Renal cortical epithelial cell (primary cell): ENCODE measurements at regions not wholly inside any gene's neighbourhood (a gene's known extent, or its start where the extent isn't known, plus 50 kb on each side); places are given as distances from the start of the nearest gene placed in this dataset.

Experiments used
- DNase-seq: peaks from one replicate; pipeline ENCODE4 v3.0.0-alpha.2; 2011; ENCODE audit warnings: low read depth

DNA sequence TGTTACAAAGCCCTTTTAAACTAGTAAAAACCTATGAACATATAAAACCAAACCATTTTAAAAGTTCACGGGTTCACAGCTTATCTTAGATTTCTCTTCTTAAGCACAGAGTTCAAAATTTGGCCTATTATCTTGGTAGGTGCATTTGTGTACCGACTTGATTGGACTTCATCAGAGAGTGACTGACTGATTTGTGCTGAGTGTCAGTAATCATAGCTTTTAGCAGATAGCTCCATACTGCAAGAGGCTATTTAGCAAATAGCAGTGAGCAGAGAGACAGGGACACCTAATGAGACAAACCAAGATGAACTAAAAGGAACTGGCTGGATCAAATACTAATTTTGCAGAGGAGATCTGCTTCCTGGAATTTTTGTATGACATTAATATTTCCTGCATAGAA lies 274.5 kb downstream of the PRR16 start:
- no peak for DNase-seq

DNA sequence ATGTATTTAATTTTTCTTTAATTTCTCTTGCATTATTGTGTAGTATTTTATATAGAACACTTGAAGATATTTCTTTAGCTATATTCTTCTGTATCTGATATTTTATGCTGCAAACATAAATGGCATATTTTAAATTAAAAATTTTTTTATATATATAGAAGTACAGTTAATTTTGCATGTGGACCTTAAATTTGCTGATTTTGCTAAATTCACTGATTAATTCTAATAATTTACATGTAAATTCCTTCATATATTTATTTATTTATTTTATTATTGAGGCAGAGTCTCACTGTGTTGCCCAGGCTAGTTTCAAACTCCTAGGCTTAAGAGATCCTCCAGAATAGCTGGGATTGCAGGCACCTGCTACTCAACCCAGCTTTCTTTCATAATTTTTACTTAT lies 276.9 kb downstream of the PRR16 start:
- no peak for DNase-seq

DNA sequence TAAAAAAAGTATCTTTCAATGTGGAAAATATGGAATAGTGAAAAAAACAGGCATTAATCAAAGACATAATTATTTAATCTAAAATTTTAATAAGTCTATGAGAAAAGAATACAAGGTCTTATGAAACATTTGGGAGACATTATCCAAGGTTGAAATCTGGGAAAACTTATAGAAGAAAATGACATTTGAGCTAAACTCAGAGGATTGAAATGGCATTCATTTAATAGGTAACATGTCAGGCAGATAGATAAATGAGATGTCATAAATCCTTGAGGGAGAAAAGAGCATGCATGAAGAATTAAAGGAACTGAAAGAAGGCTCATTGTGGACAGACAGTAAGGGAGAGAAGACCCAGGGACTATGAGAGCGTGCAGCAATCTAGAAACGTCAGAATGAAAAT lies 284.4 kb downstream of the PRR16 start:
- no peak for DNase-seq

DNA sequence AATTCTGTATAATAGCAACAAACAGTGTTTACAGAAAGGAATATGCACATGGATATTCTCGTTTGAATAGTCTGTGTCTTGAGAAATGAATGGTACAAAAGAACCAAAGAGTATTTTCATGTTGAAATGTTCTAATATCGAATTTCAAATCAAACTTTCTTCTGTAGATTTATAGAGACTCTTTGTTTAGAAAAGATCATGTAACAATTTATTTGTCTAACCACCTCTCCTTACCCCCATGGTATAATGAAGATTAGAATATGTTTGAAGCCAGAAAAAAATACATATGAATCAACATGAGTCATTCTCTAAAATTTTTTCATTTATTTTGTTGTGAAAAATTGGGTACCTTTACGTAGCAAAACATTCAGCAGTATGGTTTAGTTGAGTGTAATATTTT lies 285.6 kb downstream of the PRR16 start:
- DNase-seq = no peak

DNA sequence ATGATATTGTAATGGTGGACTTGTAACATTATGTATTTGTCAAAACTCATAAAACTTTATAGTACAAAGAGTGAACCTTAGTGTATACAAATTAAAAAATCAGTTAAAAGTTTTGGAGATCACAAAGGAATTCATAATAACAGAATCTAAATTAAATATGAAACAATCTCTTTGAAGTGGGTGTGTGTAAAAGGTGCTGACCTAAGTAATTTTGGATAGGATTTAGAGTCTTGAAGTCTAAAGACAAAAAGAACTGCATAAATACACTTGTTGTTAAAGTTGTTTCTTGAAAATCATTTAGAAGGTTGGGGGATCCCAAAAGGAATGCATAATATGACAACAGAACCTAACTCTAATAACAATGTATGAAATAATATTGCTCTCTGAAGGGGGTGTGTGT lies 295.5 kb downstream of the PRR16 start:
- no peak for DNase-seq

DNA sequence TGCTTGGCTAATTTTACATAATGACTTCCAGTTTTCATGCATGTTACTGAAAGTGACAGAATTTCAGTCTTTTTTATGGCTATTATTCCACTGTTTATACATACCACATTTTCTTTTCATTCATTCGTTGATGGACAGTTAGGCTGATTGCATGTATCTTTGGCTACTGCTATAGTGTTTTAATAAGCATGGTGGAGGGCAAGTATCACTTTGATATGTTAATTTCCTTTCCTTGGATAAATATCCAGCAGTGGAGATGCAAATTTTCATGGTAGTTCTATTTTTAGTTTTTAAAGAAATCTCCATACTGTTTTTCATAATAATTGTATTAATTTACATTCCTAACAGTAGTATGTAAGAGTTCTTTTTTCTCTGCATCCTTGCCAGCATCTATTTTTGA lies 297.9 kb downstream of the PRR16 start:
- DNase-seq = no peak

DNA sequence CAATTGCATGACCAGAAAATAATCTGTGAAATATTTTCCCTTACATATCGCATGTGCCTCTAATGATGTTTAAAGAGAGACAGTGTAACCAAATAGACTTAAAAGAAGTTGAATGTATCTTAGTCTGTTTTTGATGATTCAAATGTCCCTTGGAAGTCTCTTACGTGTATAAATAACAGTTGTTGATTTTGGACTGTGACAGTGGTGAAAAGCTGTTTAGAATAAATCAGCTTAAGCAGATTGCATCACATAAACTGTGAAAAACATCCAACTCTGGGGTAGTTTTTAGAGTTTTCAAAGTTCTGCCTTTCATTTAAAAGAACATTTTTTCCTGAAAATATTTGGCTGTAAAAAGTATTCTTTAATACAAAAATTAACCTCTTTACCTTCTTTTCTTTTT lies 301.1 kb downstream of the PRR16 start:
- DNase-seq = no peak

DNA sequence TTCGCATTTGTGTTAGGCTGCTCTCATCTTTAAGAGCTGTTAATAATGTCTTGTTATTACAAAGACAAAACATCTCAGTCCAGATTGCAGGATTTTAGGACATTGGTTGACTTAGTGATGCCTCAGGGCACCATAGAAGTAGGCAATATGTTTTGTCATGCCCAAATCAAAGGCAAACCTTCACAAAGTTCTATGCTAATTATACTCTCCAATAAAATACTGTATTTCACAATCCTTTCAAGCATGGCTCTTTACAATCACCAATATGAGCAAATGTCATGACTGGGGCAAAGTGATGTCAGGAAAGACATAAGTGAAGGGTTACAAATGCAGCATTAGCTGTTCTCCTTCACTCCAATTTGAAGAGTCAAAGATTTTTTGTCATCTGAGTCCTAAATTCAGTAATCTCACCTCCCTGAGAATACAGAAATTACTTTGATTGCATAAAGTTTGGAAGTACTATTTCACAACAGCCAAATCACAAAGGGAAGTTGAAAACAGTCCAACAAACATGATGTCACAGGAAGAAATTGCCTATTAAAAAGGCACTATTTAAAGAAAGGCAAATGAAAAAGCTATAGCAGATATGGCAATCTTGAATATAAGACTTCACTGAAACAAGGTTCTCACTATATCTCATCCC lies 303.2 kb downstream of the PRR16 start:
- DNase-seq = peak; percentile 51

DNA sequence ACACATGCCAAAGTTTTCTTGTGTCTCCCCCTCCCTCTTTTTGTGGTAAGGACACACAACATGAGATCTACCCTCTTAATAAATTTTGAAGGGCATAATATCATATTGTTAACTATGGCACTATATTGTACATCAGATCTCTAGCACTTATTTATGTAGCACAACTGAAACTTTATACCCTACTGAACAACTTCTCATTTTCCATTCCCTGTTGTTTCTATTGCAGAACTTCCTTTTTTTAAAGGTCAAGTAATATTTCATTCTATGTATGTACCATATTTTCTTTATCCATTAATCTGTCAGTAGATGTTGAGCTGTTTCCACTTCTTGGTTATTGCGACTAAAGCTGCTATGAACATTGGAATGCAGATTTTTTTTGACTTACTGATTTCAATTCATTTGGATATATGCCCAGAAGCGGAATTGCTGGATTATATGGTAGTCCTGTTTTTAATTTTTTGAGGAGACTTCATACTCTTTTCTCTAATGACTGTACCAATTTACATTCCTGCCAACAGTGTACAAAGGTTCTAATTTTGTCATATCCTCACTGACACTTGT lies 305.3 kb downstream of the PRR16 start:
- no peak for DNase-seq

DNA sequence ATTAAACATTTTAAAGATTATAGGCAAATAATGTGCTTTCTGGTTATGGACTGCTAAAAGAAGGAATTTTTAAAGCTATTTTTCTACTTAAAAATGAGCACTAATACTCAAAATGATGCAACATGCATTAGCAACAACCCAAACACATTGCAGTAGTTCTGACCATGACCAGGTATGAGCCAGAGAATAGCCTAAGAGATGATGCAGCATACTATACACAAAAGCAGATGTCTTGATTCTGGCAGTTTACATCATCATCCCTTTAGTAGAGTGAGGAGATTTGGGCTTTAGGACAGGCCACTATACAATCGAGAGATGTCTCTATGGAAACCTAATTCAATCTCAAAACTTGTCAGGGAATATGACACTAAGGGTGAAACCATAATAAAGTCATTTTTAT lies 307.1 kb downstream of the PRR16 start:
- no peak for DNase-seq

DNA sequence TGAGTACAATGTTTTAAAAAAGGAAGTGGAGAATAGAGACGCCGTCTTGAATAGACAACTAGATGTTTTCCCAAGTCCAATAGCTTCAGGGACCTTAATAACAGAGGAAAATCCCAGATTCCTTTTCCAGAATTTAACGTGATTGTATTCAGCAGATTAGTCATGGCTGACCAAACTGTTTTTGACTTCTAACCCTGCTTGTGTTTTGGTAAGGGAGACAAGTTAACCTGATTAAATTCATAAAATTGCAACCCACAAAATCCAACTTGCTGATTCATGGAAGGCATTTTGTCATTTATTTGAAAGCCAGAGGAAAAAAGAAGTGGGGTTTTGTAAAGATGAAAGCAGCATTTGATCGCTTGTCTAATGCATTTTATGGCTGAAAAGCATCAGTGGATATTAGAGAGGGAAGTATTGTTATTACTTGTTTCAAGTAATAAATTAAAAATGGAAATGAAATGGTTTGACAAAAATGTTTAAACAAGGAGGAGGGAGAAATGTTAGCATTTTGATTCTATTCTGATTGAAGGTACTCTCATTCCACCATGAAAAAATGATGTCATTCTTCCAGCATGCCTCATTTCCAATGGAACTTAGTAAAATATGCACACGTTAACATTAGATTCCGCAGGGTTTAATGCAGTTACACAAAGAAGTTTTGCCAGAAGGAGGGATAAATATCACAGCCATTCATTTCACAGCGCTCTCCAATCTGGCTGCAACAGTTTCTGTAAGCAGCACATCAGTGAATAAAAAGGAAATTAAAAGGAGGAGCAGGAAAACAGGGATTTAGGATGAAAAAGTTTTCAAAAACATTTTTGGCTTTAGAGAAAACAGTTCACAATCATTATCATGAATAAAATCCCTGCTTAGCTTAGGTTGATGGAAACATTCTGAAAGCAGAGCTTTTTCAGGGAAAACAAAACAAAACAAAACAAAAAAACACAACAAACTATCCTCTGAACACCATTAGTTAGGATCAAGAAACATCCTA lies 314.7 kb downstream of the PRR16 start:
- DNase-seq = peak; percentile 83

DNA sequence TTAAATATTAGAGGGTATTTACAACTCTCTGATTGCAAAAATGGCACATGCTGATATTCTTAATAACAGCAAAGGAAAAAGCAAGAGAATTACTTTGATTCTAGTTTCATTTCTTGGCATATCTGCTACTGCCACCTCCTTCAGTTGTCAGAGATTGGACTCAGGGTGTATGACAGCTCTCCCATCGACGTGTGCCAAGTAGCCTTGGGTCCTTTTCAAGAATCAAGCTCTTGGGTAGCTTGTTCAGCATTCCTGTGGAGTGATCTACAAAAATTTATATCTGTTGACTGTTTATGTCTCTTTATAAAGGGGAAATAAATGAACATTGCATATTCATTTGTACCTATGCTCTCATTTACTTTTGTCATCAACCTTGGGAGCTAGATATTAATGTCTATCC lies 315.6 kb downstream of the PRR16 start:
- DNase-seq = no peak

DNA sequence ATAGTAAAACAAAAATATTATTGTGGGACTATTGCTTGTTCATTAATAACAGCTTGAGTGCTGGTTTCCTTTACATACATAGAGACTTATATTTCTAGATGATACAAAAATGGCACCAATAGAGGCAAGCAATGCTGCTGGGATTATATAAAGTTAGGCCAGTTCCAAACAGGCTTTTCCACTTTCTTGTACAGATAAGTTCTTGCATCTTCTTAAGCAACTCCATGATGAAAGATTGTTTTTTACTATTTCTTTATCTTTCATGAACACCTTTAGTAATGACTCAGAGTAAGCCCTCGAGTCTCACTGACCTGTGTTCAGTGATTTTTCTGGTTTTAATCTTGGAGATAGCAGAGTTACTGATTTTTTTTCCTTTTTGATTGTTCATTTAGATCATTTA lies 324.4 kb downstream of the PRR16 start:
- no peak for DNase-seq

DNA sequence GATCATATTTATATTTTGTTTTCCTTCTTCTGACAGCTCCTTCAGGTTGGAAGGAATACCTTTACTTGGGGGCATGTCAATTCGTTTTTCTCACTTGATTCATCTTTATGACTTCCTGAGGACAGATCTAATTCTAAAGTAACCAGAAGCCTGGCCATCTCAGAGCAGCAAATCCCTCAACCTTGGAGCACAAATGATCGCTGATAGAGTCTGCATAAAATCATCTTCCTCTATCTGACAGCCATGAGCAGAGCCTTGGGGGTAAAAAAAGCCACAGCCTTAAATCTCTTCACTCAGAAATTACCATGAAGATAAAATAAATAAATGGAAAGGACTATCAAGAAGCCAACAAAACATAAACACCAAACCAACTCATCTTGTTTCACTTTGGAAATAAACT lies 325.8 kb downstream of the PRR16 start:
- no peak for DNase-seq

DNA sequence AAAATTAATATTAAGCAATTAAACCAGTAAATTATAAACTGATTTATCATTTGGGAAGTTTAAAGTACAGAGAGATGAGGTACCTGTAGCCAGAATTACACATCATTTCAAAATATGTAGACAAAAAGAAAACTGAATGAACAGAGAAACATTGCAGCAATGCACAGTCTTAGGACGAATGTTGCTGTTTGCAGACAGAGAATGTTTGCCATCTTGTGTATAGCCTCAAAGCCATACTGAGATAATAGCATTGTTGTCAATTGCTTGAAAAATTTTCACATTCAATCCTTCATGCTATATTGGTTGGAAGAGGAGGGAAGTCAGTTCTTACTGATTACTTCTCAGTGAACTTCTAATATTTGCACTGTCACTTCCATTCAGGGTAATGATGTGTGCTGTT lies 326.2 kb downstream of the PRR16 start:
- no peak for DNase-seq

DNA sequence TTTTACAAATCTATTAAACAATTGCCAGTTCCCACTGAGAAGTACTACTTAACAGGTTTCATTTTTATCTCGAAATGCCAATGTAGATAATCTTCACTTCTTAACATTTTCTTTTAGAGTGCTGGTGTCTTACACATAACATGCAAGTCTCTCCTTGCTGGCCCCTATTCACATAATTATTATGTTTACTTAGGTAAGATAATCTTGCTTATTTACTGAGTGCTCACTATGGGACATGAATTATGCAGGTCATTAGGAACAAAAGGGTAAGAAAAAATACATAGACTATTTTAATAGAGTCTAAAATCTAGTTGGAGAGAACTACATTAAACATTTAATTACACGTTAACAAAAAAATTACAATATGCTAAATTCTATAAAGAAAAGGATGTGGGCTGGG lies 328.4 kb downstream of the PRR16 start:
- DNase-seq = no peak

DNA sequence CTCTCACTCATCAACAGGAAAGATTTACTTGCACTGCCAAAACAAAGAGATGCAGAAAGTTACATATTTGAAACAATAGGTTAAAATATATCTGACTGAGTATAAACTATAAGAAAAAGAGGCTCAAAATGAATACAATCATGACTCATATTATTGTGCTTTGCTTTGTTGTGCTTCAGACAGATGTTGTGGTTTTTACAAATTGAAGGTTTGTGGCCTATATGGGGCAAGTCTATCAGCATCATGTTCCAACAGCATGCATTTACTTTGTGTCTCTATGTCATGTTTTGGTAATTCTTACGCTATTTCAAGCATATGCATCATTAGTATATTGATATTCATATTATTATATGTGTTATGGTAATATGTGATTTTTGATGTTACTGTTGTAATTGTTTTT lies 330.0 kb downstream of the PRR16 start:
- DNase-seq = no peak

DNA sequence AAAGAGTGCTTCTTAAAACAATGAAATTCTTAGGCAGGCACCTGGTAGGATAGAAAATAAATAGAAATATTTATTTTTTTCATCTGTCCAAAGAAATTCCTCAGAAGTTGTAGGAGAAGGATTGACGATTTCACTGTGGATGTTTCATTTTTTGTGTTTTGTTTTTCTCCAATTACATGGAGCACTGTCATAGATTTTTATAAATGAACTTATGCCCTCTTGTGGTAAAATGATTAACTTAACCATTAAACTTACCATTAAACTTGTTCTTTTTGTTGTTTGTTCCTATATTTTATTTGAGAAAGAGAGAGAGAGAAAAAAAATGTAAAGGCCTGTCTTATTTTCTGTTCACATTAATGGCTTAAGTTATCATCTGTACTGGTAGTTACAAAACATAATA lies 339.2 kb downstream of the PRR16 start:
- peak; percentile 31 for DNase-seq

DNA sequence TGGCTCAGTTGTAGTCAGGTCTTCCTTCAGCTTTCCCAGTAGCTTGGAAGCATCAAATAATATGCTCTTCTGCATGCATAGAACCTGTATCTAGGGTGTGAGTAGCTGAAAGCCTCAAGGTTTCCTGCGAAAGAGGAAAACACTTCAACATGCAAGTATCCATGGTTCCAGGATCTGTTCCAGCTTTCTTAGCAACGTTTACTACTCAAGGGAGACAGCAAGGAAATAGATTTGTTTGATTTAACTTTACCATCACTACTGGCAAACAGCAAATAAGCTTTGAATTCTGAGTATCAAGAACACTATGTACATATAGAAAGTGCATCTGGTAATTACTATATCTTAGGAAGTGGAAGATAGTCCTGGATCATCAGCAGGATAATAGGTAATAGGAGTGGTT lies 341.0 kb downstream of the PRR16 start:
- no peak for DNase-seq

DNA sequence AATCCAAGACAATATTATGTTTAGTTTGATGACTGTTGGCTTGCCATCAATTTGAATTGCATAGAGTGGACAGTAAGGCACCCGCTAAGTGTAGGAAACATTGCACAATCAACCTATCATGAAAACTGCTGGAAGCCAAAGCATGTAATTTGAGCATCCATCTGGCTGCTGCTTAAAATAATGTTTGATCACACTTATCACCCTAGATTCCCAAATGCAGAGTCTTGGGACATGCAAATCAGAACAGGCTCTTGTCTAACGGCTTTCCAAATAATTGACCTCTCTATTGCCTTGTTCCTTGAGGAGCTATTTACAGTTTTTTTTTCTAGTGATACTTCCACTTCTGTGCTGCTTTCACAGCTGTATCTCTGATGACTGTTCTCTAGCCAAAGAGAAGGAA lies 342.1 kb downstream of the PRR16 start:
- DNase-seq = no peak

DNA sequence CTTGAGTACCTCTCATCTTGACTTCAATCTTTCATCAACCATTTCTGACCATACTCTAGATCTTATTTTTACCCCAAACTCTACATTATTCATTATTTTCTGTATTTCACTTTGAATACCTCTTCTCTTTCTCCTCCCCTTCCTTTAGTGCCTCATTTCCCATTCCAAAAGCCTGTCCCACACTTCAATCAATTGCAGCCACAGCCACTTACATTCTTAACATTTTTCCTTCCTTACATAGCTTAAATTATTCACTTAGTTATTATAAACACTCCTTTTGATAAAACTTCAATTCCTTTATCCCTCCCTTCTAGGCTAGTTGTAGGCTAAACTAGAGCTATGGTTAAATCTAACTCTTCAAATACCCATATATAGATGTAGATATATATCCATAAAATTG lies 344.0 kb downstream of the PRR16 start:
- peak; percentile 4 for DNase-seq

DNA sequence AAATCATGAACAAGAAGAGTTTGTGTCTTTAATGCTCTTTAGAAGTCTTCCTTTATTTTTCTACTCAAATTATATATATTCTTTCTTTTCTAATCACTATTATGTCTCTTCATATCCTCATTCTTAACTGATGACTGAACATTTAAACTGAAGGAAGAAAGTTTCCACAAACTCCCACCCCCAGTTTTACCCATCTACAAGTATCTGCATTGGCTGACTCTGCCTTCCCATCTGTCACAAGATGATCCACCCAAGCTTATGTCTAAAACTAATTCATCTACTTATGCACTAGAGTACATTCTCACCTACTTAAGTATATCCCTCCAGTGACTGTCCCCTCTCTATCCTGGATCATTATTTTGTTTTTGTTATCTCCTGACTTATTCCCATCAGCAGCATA lies 344.5 kb downstream of the PRR16 start:
- DNase-seq = no peak

DNA sequence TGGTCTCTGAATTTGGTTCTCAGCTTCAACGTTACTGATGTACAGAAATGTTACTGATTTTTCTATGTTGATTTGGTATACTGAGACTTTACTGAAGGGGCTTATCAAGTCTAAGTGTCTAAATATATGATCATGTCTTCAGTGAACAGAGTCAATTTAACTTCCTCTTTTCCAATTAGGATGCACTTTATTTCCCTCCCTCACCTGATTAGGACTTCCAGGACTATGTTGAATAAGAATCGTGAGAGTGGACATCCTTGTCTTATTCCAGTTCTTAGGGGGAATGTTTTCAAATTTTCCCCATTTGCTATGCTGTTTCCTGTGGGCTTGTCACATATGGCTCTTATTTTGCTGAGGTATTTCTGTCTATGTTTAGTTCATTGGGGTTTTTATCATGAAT lies 349.5 kb downstream of the PRR16 start:
- DNase-seq = no peak
